Smooth muscle cell (in vitro differentiated cells): ENCODE measurements at regions not wholly inside any gene's neighbourhood (a gene's known extent, or its start where the extent isn't known, plus 50 kb on each side); places are given as distances from the start of the nearest gene placed in this dataset.

Source experiments
- DNase-seq: peaks from one replicate; lab custom pipeline; 2025; ENCODE audit not compliant: unreplicated experiment; lab: John Stamatoyannopoulos, UW
- H2AFZ ChIP-seq: fragments of 200-600 bp; sonication (generic); 2 replicates; pipeline ENCODE4 v1.6.0; 2016; ENCODE audit warnings: antibody characterized with exemption, low read depth, mild to moderate bottlenecking
- H3F3A ChIP-seq: fragments of 200-600 bp; sonication (generic); 2 replicates; pipeline ENCODE4 v1.6.0; 2017; ENCODE audit warnings: antibody characterized with exemption, low read depth
- H3K27ac ChIP-seq: fragments of 200-600 bp; sonication (generic); 2 replicates; pipeline ENCODE4 v1.5.1; 2016; ENCODE audit warnings: low read depth, mild to moderate bottlenecking
- H3K27me3 ChIP-seq: fragments of 200-600 bp; sonication (generic); 2 replicates; pipeline ENCODE4 v1.6.1; 2016; ENCODE audit warnings: low read depth, mild to moderate bottlenecking
- H3K36me3 ChIP-seq: fragments of 200-600 bp; sonication (generic); 2 replicates; pipeline ENCODE4 v1.5.1; 2016; ENCODE audit warnings: low read depth
- H3K4me1 ChIP-seq: fragments of 200-600 bp; sonication (generic); 2 replicates; pipeline ENCODE4 v1.5.1; 2016; ENCODE audit warnings: low read depth
- H3K4me2 ChIP-seq: fragments of 200-600 bp; sonication (generic); 2 replicates; pipeline ENCODE4 v1.6.0; 2016; ENCODE audit warnings: mild to moderate bottlenecking
- H3K4me3 ChIP-seq: fragments of 200-600 bp; sonication (generic); 2 replicates; pipeline ENCODE4 v1.5.1; 2016; ENCODE audit warnings: mild to moderate bottlenecking
- H3K79me2 ChIP-seq: fragments of 200-600 bp; sonication (generic); 2 replicates; pipeline ENCODE4 v1.6.0; 2016; ENCODE audit warnings: low read depth, mild to moderate bottlenecking
- H3K9ac ChIP-seq: fragments of 200-600 bp; sonication (generic); 2 replicates; pipeline ENCODE4 v1.6.0; 2016; ENCODE audit warnings: low read depth
- H3K9me3 ChIP-seq: fragments of 200-600 bp; sonication (generic); replicated peaks from 2 replicates; pipeline ENCODE4 v1.5.1; 2016; ENCODE audit warnings: low read depth
- H4K20me1 ChIP-seq: fragments of 200-600 bp; sonication (generic); 2 replicates; pipeline ENCODE4 v1.6.0; 2016; ENCODE audit warnings: low read depth
- CTCF ChIP-seq: fragments of 200-600 bp; sonication (generic); IDR thresholded peaks from 2 replicates; pipeline ENCODE4 v1.5.1; 2017; ENCODE audit warnings: borderline replicate concordance, mild to moderate bottlenecking, antibody characterized with exemption; ENCODE audit not compliant: insufficient read depth, poor library complexity, severe bottlenecking
- WGBS: methylation state at CpG from one replicate; pipeline ENCODE4 v1.1.7; 2016; ENCODE audit warnings: low lambda C conversion rate; 5-methylcytosine and 5-hydroxymethylcytosine counted together

GRCh38 chr2:120531365-120531764 lies 185.4 kb downstream of the INHBB start:
- H3K9me3 ChIP-seq, result no peaks in the 10 kb centered on the region
- H3K27ac ChIP-seq, result no peak overlapping the region
- H3K4me1 ChIP-seq, result no peaks in the 10 kb centered on the region
- no peak overlapping the region for H3K9ac ChIP-seq
- no peaks in the 10 kb centered on the region for H3K27me3 ChIP-seq
- no peaks in the 10 kb centered on the region for H4K20me1 ChIP-seq
- DNase-seq, result no peak
- no peaks in the 10 kb centered on the region for H3K36me3 ChIP-seq
- no peaks in the 10 kb centered on the region for H3F3A ChIP-seq
- no peaks in the 10 kb centered on the region for H3K79me2 ChIP-seq
- H3K4me2 ChIP-seq, result no peak overlapping the region
- no peak overlapping the region for H3K4me3 ChIP-seq
- TF ChIP-seq CTCF, result no peak
- no peak overlapping the region for H2AFZ ChIP-seq

DNA sequence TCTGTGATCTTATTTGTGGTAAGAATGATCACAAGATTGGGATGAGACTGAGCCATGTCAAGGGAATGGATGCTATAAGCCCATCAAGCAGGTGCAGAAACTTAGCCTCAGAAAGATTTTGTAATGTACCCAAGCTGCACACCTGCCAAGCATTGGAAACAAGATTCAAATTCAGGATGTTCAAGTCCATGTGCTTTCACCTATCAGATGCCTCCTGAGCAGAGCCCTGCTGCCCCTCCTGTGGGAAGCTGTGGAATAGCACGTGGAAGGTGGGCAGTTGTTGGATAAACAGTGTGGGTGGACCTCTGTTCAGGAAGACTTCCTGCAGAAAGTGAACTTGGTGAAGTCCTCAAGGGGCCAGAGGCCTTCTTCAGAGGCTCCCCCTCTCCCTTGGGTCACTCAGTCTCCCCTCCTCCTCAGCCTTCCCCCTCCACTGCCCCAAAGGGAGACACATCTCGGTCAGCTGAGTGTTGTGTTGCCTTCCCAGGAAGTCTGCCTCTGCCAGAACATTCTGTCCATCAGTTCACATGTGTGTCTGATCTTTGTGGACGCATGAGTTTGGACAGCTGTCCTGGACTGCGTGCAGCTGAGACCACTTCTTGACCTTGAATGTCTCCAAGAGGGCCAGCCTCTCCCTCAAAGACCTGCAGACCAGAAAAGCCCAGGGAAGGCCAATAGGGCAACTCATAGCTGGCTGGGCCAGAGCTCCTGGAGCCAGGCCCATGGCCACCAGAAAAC lies 186.1 kb downstream of the INHBB start:
- Histone ChIP-seq H3K79me2 (no peaks in the 10 kb centered on the region), H2AFZ (no peak overlapping the region), H3K9ac (no peak overlapping the region), H3K36me3 (no peaks in the 10 kb centered on the region), H3K9me3 (no peaks in the 10 kb centered on the region), H3K27me3 (no peaks in the 10 kb centered on the region), H3F3A (no peaks in the 10 kb centered on the region), H4K20me1 (no peaks in the 10 kb centered on the region), H3K4me3 (no peak overlapping the region), H3K4me2 (no peak overlapping the region), H3K27ac (no peak overlapping the region), H3K4me1 (no peaks in the 10 kb centered on the region)
- 80% methylated on average over 4 of the region's 4 CpGs for WGBS
- no peak for DNase-seq
- TF ChIP-seq CTCF, result no peak

- Histone ChIP-seq H3K27me3 (no peaks in the 10 kb centered on the region), H3K4me1 (no peaks in the 10 kb centered on the region), H3K9ac (no peak overlapping the region), H4K20me1 (no peaks in the 10 kb centered on the region), H3K9me3 (no peaks in the 10 kb centered on the region), H2AFZ (no peak overlapping the region), H3K36me3 (no peaks in the 10 kb centered on the region), H3K4me3 (no peak overlapping the region), H3F3A (no peaks in the 10 kb centered on the region), H3K27ac (no peak overlapping the region), H3K79me2 (no peaks in the 10 kb centered on the region), H3K4me2 (no peak overlapping the region)
- TF ChIP-seq CTCF, result no peak
- WGBS, result 94% methylated on average over 8 of the region's 8 CpGs
- no peak for DNase-seq
Measured at GRCh38 chr2:120533625-120534024, 187.7 kb downstream of the INHBB start.

- H3K36me3 ChIP-seq, result no peaks in the 10 kb centered on the region
- no peaks in the 10 kb centered on the region for H3K27me3 ChIP-seq
- TF ChIP-seq CTCF, result no peak
- no peak overlapping the region for H3K27ac ChIP-seq
- no peak overlapping the region for H3K4me3 ChIP-seq
- H3K4me2 ChIP-seq, result no peak overlapping the region
- H3K9ac ChIP-seq, result no peak overlapping the region
- H4K20me1 ChIP-seq, result no peaks in the 10 kb centered on the region
- no peak for DNase-seq
- H2AFZ ChIP-seq, result no peak overlapping the region
- 89% methylated on average over 4 of the region's 4 CpGs for WGBS
- no peaks in the 10 kb centered on the region for H3K4me1 ChIP-seq
- H3K9me3 ChIP-seq, result no peaks in the 10 kb centered on the region
- H3F3A ChIP-seq, result no peaks in the 10 kb centered on the region
- no peaks in the 10 kb centered on the region for H3K79me2 ChIP-seq
Measured at GRCh38 chr2:120534457-120534856, 188.5 kb downstream of the INHBB start.
